Body of pancreas (tissue), 4 donors: ENCODE measurements at regions not wholly inside any gene's neighbourhood (a gene's known extent, or its start where the extent isn't known, plus 50 kb on each side); places are given as distances from the start of the nearest gene placed in this dataset.

Experiments used
- CTCF ChIP-seq, 7 experiments: fragments of 450-650 bp in 4 of 7; fragments of 200-600 bp in 3 of 7; sonication (generic) in 3 of 7; IDR thresholded peaks; one replicate each; pipeline ENCODE4 v1.5.1; 2016 to 2019; ENCODE audit warnings: antibody characterized with exemption in 7 of 7
- POLR2A ChIP-seq, 3 donors: fragments of 450-650 bp; IDR thresholded peaks; one replicate each; pipeline ENCODE4 v1.6.1; 2016; ENCODE audit warnings: antibody characterized with exemption in 3 of 3, mild to moderate bottlenecking in 2 of 3

DNA sequence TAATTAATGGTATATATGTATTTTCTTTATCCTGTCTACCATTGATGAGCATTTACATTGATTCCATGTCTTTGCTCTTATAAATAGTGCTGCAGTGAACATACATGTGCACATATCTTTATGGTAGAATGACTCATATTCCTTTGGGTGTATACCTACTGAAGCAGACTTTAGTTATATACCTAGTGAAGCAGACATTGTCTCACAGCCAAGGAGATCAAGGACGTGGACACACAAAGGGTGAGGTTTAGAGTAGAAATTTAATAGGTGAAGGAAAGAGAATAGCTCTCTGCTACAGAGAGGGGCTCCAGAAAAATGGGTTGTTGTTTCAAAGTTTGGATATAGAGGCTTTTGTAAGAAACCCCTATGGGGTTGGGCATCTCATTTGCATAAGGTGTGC lies 700.3 kb downstream of the CDH11 start:
- TF ChIP-seq CTCF (IDR thresholded peaks at IDR 0.05) (no peak), POLR2A (IDR thresholded peaks at IDR 0.05) (no peak)
